GM18909 (cell line): ENCODE measurements at regions not wholly inside any gene's neighbourhood (a gene's known extent, or its start where the extent isn't known, plus 50 kb on each side); places are given as distances from the start of the nearest gene placed in this dataset.

ENCODE experiments used
- ATAC-seq: cut with Tn5 transposase; IDR thresholded peaks from one replicate; pipeline ENCODE4 v1.9.1; 2021; ENCODE audit warnings: mild to moderate bottlenecking; ENCODE audit not compliant: unreplicated experiment, poor library complexity

DNA sequence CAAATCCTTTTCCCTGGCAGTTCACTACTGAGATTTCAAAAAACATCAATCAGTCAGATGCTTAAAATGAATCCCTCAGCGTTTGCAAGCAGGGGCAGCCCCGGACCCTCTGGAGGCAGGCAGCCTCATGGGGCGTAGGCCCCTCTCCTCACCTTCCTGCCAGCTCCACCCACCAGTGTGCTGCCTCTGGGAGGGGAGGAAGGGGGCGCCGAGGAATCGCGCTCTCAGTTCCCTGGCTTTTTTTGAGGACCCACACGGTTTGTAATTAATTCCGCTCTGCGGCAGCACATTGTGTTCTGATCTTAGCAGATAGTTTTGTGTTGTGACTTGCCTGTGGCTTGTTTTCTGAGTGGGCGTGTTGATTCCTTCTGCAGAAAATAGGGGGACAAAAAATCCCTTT, 159.9 kb downstream of the KLF13 start:
- no peak for ATAC-seq

DNA sequence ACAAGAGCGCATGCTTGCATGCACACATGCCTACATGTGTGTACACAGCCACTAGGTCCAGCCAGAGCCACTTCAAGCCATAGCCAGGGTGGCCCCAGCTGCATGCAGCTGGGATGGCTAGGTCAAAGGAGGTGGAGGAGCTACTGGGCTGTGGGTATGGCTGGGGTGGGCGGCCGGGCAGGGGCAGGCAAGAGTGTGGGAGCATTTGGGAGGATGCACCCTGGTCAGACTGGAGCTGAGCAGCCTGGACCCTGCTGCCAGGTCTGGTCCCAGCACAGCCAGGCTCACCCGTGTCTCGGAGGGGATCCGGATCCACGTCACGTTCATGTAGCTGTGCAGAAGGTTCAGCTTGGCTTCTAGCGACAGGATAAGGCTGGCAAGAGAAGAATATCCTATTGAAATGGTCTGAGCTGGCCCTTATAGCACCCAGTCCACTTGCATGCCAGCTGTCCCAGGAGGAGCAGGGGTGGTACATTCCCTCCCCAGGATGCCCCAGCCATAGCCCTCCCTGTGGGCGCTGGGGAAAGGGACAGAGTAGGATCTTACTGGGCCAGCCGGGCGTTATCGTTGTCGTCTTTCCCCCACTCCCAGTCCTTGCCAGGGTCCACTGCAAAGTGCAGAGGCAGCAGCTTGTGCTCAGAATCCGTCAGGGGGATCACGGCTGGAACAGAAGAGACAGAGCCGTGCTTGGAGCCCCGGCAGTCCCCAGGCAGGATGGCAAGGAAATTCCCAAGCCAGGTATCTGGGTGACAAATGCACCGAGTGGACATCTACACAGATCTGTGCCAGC, 160.5 kb downstream of the KLF13 start:
- no peak for ATAC-seq

DNA sequence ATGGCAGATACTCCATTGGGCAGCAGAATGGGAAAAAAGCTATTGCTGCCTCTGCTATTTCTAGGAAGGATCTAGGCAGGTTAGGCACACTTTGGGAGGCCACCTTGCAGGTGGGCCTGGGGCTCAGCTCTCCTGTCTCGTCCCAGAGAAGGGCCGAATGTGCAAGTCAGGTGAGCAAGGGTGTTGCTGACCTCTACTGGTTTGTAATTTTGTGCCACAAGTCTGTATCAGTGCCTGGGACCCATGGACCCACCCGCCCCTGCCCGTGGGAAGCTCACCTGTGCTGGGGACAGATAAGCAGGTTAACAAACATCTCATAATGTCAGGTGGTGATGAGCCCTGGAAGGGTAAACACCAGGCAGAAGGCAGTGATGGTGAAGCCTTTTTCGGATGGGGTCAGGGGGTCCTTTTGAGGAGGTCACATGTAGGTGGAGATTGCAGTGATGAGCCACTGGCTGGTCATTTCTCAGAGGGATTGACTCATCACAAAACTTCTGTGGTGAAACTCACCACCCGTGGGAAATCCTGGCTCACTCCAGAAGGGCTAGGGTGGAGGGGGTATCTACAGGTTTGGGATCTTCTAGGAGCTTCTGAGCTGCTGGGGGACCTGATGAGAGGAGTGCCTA, 161.3 kb downstream of the KLF13 start:
- ATAC-seq: peak; percentile 40

DNA sequence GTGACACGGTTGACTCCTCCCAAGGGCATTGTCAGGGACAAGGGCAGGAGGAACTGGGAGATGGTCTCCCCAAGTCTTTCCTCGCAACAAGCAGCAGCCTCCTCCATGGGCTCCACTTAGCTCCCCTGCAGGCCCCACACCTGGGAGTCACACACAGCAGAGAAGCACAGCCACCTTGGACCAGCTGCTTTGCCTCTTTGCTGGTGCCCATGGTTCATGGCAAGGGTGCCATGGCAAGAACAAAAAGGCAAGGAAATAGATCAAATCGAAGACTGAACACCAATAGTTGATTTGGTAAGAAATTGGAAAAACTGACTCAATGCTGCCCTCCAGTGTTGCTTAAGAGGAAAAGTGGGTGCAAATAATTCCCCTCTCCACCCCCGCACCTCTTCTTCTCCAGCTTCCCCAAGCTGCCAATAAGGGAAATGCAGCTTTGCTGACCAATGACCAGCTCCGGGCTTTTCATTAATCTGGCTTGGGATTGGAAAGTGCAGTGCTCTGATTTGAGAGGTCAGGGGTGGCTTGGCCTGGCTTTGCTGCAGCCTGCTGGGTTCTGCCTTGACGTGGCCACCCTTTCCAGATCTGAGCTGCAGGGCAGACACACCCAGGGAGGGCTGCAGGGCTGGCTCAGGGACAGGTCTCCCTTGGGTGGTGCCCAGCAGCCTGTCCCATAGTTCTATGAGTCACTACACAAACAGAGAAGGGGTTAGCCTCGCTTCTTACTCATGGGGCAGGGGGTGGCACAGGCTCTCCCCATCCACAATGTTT, 162.0 kb downstream of the KLF13 start:
- ATAC-seq: peak; percentile 47

DNA sequence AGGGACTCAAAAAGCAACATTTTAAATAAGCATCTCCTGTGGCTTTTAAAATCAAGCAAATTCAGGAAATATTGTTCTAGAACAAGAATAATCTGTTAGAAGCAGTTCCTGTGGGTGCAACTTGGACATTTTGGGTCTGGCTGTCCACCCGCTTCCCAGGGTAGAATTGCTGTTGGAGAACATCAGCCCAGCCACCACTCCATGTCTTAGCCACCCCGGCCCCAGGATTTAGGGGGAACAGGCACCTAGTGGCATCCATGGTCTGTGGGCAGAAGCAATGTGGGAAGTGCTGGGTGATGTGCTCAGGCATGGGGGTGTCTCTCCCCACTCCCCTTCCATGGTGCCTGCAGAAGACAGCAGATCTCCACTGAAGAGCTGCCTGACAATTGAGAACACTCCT, 162.6 kb downstream of the KLF13 start:
- no peak for ATAC-seq

DNA sequence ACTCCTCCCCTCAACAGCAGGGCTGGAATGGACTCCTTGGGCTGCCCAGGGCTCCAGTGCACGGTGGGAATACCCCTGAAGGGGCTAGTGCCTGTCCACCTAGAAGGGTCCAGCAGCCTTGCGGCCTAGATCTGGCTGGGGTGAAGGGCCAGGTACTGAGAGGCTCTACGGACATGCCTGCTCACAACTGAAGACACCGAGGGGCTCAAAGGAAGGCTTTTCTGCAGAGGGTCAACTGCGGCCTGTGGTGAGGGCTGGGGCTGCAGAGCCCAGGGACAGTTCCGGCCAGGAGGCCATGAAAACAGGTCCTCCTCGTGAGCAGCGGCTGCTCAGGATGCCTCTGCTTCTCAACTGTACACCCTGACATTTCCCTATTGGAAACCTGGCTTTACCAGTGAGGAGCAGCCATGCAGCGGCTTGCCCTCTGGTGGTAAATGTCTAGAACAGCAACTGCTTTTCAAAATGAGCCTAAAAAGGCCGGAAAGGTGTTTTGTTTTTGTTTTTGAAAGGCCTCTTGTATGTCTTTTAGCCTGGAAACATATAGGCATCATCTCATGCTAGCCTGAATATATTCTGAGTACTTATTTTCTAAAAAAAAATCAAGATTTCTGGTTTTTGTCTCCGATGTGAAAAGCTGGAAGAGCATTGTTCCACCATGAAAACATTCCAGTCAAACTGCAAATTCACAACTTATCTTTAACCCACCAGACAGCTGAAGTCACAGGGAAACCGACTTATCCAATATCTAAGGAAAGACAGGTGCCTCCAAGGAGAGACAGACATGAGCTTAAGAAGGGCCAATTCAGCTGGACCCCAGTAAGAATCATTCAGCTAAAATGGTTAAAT, 163.4 kb downstream of the KLF13 start:
- ATAC-seq: no peak

DNA sequence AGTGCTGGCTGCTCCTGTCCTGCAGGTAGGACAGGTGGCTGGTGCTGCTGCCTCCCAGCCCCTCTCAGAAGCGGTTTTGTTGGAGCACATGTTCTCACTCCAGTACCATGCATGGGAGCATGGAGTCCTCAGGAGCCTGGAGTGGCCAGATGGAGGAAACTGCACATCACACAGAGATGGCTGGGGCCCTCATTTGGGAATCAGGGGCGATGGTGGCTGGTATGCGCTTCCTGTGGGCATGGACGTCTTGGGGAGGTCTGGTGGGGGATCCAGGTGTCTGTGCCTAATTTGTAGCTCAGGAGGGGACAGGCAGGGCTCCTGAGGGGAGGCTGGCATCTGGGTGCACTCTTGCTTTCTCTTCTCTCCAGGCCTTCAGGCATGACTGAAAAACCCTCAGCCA, 168.2 kb downstream of the KLF13 start:
- ATAC-seq: no peak

DNA sequence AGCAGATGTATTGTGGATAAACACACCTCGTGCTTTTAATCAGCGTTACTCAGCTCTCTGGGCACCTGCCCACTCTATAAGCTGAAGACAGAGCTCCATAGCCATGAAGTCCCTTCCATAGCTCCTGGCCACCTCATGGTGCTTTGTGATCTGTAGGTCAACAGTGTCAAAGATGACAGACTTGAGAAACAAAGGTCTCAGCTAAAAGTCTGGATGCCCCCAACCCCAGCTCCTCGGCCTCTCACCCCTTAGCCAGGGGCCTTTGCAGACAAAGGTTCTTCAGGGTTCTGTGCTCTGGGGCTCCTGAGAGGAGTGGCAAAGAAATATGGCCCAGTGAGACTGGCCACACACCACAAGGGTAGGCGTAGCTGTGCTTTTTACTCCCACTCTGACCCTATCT, 168.6 kb downstream of the KLF13 start:
- no peak for ATAC-seq

DNA sequence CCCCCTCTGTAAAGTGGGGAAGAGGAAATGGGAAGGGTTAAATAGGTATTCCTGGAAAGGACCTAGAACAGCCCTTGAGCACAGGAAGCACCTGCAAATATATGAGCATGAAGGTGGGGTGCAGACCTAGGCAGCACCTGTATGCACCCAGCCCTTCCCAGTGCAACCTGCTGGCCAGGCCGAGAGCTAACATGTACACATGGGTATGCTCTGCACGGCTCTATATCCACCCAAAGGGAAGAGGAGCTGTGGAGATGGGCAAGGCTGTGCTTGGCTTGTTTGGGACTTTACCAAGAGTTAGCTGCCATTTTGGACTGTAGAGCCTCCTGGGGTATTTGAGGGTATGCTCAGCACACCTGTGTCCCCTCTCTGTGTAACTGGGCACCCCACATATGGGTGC, 171.2 kb downstream of the KLF13 start:
- ATAC-seq: no peak

DNA sequence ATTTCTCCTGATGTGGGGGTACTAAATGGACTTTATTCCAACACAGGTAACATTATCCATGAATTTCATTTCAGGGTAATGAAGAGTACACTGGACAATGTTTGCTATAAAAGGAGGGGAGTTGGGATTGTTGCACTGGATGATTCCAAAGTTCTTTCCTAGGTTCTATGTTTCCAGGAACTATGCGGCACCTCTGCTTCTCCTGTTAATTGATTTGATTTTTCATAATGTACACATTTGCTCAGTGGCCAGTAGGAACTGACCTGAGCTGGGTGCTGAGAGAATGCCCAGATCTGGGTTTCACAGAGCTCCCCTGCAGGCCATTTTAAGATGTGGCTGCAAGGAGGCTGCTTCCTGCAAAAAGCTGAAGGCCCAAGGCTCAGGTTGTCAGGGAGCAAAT, 171.7 kb downstream of the KLF13 start:
- no peak for ATAC-seq

DNA sequence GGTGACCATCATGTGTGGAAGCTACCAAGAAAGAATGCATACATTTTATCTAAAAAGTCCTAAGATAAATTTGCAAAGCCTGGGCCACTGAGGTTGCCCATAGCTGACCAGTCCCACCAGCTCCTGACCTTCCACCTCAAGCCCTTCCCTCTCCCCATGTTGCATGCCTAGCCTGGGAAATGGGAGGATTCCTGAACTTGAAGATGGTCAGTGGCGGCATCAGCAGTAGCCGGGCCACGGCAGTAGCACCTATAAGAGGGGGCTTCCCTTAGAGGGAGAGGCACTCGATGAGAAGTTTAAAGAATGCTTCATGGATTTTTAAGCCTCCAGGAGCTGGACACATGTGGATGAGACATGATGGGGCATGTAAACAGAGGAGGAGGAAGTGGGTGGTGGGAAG, 172.1 kb downstream of the KLF13 start:
- ATAC-seq: no peak

DNA sequence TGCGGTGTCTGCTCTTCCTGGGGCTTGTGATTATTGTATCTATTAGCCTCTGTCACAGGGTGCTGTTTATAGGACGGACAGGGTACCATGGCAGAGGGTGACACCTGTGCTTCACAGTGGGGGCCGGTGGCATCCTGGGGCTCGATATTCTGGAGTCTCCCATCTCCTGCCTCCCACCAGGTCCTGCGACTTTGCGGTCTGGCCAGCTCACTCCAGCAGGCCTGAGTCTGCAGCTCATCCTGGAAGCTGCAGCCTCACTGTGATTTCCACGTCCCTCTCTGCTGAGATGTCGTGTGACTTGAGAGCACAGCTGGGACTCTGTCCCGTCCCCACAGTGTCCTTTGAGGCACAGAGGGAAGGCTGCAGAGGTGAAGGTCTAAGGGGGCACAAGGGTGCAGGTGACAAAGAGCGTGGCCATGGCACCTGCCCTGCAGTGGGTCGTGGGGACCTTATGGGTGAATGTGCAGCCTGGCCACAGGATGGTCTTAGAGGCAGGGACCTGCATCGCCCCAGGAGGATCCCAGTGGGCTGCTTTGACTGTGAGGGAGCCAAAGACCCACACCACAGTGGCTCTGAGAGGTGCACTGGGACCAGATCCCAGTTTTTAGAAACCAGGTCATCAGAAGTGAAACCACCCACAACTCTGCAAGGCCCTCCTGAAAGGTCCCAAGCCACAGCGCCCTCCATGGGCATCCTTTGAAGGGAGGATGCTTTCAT, 172.8 kb downstream of the KLF13 start:
- ATAC-seq: no peak

DNA sequence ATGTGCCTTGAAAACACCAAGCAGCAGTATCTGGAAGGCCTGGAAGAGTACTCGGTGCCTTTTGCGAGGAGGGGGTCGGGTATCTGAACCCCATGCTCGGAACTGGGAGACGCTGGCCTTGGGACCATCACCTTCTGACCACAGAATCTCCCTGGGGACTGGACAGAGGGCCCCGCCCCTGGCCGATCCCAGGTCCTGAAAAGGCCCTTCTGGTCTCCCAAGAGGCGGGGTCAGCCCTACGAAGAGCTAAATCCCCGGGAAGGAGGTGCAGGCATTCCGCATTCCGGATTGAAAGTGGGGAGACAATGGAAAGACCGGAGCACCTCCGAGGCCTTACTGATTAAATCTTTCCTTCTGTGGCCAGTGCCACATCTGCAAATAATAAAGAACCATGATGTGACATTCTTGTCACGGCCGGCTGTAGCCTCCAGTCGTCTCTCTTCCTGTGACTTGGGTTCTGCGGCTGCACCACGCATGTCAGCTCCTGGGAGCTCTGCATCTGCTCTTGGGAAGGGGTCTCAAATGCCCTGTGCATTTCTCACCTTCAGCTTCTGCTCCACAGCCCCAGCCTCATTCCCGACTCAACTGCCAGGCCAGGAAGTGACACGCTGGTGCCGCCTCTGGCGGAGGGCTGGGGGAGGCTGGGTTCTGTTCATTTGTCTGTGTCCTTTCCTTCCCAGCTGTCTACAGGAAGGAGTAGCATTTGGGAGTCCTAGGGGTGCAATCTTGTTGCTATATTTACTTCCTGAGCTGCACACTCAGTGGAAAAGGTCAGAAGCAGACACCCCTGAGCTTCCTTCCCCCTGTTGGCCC, 173.5 kb downstream of the KLF13 start:
- ATAC-seq: no peak

DNA sequence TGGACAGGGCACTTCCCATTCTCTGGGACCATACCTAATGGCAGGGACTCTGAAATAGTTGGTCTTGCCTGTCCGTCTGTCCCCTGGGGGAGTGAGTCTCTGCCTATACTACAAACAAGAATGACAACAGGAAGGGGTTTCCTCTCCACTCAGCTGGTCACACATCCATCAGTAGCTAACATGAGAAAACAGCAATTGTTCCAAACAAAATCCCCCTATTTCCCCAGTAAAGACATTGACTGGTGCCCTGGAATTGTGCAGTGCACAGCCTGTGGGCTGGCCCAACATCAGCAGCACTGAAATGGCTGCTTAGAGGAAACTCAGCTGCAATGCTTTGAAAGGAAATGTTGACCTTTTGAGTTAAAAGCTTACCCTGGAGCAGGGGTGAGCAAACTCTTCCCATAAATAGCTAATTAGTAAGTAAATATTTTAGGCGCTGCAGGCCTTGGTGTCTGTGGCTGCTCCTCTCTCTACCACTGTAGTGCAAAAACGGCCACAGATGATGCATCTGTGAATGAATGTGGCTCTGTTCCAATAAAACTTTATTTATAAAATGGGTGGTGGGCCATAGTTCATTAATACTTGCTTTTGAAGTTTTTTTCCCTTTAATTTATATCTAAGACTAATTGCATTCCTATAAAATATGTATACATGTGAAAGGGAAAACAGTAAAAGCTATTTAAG, 174.3 kb downstream of the KLF13 start:
- no peak for ATAC-seq

DNA sequence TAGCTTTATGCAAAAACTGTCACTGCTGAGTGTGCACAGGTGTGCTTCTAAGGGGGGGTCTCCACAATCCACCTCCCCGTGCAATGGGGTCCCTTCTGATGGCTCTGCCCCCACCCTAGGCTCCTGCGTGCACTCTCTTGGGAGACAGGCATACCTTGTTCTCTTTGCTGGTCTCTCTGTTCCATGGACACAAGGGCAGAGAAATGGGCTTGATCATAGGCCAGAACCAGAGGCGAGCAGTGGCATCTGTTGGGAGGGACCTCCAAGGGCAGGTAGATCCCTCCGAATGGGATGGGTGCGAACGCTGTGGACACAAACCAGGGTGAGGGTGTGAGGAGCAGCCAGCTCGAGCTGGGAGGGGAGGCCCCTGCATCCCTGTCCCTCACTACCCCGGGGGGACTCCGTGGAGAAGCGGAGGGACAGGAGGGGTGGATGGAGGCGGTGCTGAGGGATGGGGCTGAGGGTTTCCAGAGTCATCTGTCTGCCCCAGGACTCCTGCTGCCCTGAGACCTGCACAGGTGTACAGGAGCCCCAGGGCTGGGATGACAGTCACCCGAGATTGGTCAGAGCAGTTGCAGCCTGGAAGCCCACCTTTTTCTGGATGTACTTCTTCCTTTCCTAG, 175.0 kb downstream of the KLF13 start:
- no peak for ATAC-seq

DNA sequence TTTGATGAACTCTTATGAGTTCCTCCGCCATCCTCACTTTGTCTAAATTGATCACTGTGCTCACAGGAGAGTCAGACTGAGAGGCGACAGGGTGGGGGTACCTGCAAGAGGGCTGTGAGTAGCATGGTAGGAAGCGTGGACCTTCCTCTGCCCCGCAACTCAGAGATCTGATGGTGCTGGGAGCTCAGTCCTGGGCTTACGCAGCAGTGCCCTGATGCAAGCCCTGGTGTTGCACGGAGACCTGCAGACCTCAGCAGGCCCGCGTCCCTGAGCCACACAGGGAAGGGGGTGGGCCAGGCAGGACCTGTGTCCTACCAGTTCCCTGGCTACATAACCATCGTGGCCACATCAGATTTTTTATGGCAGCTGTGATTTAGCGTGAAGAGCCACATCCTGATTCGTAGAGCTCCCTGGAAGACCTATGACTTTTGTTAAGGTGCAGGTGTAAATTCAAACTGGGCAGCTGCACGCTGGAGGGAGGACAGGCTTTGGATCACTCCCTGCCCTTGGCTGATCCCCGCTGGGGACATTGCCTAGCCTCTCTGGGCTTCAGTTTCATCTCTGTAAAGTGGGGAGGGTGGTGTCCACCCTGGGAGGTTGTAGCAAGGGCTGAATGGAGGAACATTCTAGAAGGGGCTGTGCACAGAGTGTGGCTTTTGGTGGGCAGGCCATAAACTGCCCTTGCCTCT, 176.1 kb downstream of the KLF13 start:
- ATAC-seq: no peak

DNA sequence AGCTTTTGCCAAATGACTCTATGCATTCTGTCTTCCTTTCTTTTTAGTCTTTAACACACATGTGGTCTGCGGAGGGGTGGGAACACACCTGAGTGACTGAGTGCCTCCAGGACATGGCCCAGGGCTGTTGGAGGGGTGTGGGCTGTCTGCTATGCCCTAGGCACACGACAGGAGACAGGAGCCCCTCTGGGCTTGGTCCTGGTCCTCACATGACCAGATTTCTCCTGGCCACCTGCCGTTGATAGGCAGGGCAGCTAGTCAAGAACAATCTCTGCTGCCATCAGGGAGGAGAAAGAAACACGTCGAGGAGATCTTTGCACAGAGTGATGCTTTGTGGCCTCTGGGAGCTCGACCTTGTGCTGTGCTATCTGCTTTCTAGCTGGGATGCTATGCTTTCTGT, 176.6 kb downstream of the KLF13 start:
- no peak for ATAC-seq
